GM12801 (cell line): ENCODE measurements at regions not wholly inside any gene's neighbourhood (a gene's known extent, or its start where the extent isn't known, plus 50 kb on each side); places are given as distances from the start of the nearest gene placed in this dataset.
A peak's percentile ranks its signal among the peaks of the same experiment; 100 is the strongest.

Experiments
- CTCF ChIP-seq: IDR thresholded peaks from one replicate; pipeline ENCODE4 v1.5.1; 2011; ENCODE audit warnings: control low read depth; ENCODE audit not compliant: insufficient read length; ENCODE audit errors: extremely low read depth

DNA sequence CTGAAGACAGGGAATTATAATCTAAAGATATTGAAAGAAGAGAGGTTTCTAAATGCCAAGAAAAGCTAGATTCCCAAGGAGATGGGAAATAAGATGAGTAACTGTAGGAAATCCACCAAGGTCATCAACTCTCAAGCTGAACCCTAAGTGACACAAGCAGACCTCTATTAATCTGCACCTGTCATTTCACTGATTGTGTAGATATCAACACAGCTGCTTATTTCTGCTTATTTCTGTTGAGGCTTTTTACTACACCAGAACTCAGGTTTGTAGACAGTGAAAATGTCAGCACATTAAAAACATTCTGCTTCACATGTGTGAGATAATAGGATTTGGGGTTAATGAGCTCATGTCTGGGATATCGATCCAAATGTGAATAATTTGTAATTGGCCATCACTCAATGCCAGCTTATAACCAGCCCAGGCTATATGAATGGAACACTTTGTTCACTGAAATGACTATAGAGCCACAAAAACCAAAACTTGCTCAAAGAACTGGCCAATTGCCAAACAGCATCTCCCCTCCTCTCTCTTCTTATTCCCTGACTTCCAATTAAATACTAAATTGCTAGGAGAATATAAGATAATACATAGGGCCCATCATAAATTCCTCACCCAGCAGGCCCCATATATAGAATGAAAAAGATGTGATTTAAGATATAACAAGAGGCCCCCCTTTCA lies 188.7 kb upstream of the ARID2 start:
- TF ChIP-seq CTCF: no peak

DNA sequence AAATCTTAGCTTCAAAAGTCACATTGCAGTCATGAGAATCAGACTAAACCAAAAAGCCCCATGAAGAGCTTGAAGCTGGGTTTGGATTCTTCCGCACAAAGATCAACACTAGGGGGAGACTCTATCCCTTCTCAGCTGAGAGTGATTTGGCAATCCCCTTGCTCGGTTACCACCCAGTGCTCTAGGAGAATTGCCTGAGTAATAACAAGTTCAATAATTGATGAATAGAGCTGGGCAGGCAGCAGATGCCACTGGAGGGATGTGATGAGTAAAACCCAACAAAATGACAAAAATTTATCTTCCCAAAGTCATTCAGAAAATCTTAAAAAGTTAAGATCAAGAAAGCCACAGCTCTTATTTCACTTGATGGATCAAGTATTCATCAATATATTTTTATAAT lies 185.6 kb upstream of the ARID2 start:
- TF ChIP-seq CTCF: peak; percentile 11

GRCh38 chr12:45546545-45546944 lies 183.0 kb upstream of the ARID2 start:
- no peak for TF ChIP-seq CTCF

DNA sequence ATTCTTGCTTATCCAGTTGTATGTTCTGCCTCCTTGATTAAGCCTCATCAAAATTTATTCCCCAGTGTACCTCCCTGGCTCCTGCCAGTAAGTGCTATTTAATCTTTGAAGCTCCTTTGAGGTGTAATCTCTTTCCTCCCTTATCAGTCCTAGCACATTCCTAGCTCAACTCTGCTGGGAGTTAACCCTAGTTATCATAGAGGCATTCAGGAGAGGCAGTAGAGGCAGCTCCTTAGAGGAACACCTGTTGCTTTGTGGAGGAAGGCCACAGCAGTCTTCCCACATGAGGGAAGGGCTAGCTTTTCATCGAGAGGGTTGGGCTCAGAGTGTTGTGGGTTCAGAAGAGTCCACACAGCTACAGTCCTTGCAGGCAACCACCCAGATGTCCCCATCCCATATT lies 182.4 kb upstream of the ARID2 start:
- no peak for TF ChIP-seq CTCF

GRCh38 chr12:45547822-45548221 lies 181.7 kb upstream of the ARID2 start:
- TF ChIP-seq CTCF: no peak

DNA sequence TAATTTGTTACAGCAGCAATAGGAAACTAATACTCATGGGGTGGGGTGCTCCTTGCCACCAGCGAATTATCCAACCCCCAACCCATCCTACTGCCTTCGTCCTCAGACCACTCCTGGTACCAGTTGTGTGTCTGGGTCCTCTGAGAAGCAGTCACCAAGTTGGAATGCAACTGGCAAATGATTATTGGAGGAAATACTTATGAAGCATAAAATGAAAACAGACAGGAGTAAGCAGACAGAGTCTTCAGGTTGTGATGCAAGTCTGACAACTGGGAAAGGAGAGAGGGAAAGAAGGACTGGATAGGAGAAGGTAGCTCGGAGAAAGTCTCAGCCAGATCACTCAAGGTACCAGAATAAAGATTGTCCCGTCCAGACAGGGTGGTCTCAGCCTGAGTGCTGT lies 181.1 kb upstream of the ARID2 start:
- no peak for TF ChIP-seq CTCF

DNA sequence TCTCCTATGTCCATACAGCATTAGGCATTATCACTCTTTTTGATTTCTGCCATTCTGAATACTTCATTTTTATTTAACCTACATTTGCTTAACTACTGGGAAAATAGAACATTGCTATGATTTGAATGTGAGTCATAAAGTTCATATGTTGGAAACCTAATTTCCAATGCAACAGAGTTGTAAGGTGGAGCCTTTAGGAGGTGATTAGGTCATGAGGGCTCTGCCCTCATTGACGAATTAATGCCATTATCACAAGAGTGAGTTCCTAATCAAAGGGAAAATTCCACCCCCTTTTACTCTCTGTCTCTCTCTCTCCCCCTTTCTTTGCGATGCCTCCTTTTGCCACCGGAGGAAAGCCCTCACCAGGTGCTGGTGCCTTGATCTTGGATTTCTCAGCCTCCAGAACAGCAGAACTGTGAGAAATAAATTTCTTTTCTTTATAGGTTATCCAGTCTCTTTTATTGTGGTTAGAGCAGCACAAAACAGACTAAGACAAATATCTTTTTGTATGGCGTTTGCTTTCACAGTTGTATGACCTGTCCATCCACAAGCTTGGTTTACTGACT lies 180.1 kb upstream of the ARID2 start:
- no peak for TF ChIP-seq CTCF

- no peak for TF ChIP-seq CTCF
These were observed 176.3 kb upstream of the ARID2 start for GRCh38 chr12:45553204-45553603.
